RPMI8226 (cell line): ENCODE measurements at regions not wholly inside any gene's neighbourhood (a gene's known extent, or its start where the extent isn't known, plus 50 kb on each side); places are given as distances from the start of the nearest gene placed in this dataset.

Experiments
- DNase-seq: peaks from one replicate; pipeline ENCODE4 v3.0.0-alpha.2; 2015

DNA sequence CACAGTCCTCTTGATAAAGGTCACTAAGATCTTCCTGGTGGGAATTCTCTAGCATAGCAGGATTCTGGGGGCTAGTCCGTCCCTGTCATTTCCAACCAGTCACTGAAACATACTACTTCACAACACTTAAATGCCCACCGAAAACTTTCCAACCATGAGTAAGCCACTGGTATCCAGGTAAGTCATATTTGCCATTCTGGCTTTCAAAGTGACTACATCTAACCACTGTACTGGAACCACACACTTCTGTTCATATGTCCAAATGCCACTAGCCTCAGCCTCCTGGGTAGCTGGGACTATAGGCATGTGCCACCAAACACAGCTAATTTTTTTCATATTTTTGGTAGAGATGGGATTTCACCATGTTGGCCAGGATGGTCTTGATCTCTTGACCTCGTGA is 64.3 kb upstream of the VANGL1 start:
- no peak for DNase-seq

DNA sequence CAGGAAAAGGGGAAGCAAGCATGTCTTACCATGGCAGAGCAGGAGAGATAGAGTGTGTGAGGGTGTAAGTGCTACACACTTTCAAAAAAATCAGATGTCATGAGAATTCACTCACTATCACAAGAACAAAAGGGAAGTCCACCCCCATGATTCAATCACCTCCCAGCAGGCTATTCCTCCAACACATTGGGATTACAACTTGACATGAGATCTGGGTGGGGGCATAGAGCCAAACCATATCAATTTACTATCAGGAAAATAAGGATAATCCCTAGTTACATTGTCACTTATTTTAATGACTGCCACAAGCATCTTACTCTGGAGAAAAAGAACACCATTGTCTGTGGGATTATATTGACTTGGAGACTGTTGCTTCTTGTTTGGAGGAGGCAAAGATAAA is 66.1 kb upstream of the VANGL1 start:
- DNase-seq = no peak

DNA sequence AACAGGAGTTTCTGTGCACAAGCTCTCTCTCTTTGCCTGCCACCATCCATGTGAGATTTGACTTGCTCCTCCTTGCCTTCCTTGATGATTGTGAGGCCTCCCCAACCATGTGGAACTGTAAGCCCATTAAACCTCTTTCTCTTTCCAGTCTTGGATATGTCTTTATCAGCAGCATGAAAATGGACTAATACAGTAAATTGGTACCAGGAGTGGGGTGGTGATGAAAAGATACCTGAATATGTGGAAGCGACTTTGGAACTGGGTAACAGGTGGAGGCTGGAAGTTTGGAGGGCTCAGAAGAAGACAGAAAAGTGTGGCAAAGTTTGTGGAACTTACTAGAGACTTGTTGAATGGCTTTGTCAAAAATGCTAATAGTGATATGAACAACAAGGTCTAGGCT is 69.1 kb upstream of the VANGL1 start:
- no peak for DNase-seq

DNA sequence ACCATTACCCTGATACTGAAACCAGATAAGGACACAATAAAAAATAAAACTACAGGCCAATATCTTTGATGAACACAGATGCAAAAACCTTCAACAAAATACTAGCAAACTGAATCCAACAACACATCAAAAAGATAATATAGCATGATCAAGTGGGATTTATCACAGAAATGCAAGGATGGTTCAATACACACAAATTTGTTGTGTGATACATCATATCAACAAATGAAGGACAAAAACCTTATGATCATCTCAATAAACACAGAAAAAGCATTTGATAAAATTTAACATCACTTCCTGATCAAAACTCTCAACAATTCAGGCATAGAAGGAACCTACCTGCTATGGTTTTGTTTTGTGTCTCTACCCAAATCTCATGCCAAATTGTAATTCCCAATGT is 74.3 kb upstream of the VANGL1 start:
- DNase-seq = no peak

DNA sequence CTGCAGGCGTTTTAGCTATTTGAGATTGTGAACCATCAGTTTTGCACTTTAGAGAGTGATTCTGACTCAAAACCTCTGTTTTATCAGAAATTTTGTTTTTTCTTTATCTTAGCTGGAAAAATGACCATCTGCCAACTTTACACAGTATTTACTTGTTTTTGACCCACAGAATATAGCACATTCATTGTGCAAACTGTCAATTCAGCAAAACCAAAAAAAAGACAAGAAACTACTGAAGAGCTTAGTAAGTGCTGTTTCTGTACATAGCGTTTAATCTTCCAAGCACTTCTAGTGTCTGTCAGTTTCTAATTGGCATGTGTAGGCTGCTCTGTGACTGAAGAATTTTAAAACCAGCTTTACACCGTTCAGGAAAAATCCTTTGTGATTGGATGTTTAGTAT is 76.0 kb upstream of the VANGL1 start:
- no peak for DNase-seq

DNA sequence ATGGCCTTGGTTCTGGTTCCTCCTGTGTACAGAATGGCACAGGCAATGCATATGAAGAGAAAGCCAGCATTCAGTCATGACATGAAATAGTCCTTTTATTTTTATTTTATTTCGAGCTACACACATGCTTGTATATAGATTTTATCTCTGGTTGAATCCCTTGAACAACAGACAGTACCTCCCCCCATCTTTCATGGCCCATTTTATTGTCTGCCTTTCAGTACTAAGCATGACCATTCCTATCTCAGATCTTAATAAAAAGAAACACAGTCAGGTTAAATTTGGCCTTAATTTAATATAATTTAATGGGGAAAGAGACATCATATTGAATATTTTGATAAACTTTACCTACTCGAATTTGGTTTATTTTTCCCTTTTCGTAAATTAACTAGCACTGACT is 76.4 kb upstream of the VANGL1 start:
- DNase-seq = no peak

DNA sequence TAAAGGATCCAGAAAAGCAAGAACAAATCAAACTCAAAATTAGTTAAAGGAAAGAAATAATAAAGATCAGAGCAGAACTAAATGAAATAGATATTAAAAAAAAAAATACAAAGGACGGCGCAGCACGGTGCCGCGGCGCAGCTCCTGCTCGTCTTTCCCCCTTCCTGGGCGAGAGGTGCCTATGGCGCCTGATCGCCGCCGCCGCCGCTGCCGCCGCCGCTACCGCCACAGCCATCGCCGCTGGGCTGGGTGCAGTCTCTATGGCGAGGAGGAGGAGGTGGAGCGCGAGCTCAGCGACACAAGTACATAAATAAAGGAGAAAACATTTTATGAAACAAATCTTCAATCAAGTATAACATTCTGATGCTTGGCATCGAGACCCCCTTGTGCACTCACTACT is 77.6 kb upstream of the VANGL1 start:
- DNase-seq = no peak

DNA sequence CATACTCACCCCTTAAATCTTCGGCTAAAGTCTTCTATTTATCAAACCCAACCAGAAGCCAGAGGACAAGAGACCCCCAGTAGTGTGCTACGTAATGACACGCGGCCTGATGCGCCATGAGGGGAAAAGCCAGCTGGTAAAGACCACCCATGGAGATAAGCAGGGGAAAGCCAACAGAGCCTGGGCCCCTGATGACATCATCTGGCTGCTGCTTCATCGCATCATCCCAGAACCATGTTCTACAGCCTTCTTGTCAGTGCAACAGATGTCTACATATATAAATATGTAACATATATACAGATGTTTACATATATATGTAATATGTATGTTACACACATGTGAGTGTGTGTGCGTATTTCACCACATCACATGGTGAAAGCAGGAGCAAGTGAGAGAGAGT is 81.7 kb upstream of the VANGL1 start:
- DNase-seq = no peak

DNA sequence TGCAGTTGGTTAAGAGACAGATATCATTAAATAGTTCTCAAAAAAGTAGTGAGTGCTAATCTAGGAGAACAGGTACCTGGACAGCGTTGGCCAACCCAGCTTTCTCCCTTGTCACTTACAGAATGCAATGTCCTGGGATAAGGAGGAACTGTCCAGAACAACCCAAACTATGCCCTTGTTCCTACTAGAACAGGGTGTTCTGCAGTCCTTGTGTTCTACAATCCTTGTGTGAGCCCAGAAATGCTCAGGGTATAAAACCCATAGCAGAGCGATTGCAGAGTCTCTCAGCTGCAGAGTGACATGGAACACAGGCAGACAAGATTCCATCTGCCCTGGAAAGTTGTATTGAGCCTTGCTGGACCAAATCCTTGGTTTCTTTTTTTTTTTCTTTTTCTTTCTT is 83.5 kb upstream of the VANGL1 start:
- no peak for DNase-seq

DNA sequence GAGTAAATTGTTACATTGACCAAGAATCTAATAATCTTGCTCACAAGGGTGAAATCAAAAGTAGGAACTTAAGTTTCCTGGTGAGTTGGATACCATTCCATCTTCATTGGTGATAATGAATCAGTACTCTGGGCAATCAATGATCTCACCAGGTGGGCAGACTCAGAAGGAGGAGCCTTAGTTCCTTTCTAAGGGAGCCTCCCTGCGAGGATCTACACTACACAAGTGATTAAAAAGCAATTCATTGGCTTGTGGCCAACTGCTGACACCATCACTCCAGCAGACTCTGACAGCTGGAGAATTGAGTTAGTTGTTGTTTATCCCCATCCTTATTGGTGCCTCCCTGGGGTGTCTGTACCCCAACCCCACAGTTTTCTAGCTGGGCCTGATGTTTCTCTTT is 84.1 kb upstream of the VANGL1 start:
- DNase-seq = peak; percentile 4

DNA sequence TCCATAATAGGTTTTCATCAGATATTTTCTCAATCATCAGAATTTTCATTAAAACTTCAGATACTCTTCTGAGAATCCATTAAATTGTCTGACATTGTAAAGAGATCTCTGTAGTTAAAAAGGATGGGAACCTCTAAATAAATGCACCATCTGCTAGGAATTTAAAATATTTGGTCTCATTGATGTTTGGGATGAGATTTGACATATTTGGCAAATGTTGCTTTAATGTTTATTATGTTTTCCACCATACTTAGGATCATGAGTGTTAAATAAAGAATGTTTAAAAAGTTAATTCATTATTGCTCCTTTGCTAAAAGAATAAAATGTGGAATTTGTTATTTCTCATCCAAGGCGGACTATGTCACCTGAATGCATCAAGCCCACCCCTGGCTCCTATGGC is 85.5 kb upstream of the VANGL1 start:
- no peak for DNase-seq

DNA sequence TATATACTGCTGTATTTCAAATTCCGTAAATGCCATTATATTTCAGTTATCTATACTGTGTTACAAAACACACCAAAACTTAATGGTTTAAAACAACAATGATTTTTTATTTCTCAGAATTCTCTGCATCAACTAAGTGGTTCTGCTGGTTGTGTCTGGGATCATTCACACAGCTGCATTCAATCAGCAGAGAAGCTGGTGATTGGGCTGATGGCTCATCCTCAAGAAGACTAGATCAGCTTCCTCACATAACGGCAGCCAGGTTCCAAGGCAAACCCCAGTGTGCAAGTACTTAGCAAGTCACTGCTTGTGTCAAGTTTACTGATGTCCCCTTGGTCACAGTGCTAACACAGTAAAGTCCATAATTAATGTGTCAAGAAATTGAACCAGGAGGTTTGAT is 86.3 kb upstream of the VANGL1 start:
- DNase-seq = no peak

DNA sequence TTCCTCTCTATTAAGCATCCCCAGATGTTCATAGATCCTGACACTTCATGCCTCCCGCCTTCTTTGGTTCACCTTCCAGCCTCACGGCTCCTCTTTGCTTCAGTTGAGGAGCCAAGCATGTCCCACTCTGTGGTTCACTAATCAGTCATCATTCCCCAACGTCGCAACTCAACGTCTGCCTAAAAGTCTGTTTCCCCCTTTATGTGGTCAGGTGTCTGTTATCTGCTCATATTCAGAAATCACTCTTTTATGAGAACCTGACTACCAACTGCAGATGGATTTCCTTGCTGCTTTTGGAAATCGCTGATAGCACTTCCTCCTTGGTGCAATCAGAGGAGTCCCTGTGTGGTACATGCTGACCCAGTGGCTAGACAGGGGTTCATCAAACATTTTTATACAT is 94.1 kb upstream of the VANGL1 start:
- no peak for DNase-seq

DNA sequence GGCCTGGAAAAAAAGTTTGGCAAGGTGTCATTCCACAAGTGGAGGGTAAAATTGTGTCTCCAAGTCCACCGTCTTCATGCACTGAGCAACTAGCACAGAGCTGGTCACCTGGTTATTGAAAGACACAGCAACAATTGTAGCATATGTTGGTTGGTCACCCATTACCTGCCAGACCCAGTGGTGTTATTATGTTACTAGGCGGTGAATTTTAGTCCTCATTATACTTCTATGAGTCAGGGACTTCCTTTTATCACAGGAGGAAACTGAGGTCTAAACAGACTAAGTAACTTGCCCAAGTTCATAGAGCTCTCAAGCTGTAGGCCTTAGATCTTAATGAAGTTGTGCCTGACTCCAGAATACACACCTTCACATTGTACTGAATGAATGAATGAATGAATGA is 94.9 kb upstream of the VANGL1 start:
- DNase-seq = no peak

DNA sequence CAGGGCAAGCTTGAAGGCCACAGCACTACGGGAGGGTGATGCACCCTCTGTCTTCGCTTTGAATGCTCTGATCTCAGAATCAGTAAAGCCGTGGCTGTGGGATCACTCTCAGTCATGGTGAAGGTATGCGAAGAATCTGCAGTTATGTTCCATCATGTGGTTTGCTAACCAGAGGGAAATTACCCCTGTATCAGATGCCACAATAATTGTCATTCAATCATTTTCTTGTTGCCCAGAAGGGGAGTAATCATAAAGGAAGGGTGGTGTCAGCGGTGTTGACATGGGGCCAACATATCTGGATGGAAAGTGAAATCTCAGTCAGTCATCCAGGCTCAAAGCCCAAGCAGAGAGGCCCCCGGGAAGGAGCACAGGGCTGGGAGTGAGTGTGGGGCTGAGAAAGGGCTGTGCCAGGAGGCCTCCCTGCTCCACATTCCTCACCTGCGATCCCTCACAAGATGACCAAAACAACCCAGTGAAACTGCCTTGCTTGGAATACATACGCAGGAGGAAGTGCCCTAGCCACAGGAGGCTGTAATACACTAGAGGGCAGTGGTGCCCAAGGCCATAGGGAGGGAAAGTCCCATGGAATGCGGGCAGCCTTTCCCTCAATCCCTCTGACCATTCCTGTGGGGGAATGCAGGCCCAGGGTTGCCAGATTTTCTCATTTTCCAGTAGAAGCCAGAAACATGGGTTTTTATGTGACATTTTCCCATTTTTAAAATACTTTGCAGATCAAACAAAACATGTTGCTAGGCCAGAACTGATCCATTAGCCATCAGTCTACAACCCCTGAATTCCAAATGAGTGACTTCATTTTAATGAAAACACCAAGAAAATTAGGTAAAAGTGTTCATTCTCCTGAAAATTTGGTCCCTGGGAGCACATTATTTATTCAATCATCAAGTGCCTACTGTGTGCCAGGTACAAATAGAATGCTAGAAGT is 95.7 kb upstream of the VANGL1 start:
- DNase-seq = no peak

DNA sequence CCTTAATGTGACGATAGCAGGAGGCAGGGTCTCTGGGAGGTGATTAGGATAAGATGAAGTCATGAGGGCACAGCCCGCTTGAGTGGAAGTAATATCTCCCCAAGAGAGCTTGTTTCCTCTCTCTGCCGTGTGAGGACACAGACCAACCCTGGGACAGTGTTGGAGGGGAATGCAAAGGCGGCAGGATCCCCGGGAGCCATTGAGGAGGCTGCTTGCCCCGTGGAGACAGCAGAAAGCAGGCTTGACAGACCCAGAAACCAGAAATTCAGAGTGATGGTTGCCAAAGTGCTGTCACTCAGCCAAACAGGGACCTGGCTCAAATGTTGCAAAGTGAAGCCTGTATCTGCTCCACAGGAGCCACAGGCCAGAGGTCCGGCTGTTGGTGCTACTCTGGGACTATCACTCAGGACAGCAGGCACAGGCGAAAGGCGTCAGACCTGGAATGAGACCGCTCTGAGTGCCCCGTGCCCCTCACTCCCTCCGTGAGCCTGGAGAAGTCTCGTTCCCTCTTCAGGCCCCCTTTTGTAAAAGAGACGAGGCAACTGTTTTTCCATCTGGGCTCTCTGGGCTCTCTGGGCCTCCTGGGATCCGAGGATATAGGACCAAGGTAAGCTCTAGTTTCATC is 96.6 kb upstream of the VANGL1 start:
- no peak for DNase-seq

DNA sequence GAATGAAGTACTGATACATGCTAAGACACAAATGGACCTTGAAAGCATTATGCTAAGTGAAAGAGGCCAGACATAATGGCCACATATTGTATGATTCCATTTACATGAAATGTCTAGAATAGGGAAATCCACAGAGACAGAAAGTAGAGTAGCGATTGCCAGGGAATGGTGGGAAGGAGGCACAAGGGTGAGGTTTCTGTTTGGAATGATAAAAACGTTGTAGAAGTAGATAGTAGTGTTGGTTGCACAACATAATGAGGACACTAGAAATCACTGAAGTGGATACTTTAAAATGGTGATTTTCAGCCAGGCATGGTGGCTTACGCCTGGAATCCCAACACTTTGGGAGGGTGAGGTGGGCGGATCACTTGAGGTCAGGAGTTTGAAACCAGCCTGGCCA is 97.6 kb upstream of the VANGL1 start:
- no peak for DNase-seq

DNA sequence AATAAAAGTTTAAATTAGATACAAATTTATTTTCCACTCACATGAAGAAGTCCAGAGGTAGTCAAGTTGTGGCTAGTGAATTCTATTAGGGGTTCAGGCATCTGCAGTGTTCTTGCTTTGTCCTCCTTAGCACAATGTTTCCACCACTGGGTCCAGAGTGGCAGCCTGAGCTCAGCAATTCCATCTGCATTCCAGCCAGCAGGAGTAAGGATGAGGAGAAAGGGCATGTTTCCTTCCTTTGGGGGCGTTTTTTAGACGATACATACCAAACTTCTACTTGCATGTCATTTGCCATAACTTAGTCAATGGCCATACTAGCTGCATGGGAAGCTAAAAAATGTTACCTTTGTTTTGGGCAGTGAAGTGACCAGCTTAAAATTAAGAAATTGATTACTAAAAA is 98.5 kb upstream of the VANGL1 start:
- no peak for DNase-seq

DNA sequence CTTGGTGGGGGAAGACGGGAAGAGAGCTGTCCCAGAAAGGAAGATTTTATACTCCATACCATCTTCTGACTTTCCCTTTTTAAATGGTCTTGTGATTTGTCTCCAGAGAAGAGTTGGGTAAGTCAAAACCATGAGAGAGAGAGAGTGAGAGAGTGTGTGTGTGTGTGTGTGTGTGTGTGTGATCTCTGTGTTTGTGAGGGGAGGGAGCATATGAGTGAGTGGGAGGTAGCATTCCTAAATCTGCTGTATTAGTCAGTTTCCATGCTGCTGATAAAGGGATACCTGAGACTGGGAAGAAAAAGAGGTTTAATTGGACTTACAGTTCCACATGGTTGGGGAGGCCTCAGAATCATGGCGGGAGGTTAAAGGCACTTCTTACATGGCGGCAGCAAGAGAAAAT is 102.0 kb upstream of the VANGL1 start:
- DNase-seq = no peak

DNA sequence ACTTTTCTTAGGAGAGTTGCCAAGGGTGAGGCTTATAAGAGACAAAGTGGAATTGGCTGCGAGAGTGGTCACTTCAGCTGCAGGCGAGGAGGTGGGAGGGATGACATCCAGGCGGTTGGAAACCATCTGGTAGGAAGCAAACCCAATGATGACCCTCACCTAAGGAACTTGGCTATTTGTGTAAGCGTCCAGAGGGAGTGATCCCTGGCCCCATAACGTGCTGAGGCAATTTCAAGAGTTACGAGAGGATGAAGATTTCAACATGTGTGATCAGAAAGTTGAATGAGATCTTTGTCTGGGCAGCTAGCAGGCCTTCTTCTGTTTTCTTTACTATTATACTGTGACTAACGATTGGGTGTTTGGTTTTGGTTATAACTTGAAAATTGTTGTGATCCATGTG is 102.7 kb upstream of the VANGL1 start:
- DNase-seq = no peak

DNA sequence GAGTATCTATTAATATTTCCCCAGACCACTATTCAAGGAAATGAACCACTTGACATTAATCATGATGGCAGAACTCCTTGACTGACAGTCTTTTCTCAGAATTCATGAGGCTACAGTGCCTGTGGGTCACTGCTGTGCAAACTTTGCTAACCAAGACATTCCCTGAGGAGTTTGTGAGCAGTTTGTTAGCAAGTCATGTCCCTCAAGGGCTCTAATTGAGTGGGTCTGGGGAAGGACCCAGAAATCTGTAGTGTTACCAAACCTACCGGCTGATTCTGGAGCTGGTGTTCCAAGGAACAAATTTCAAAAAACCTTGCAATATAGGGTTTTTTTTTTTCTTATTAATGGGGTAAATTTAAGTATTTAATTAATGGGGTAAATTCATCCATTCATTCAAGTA is 103.2 kb upstream of the VANGL1 start:
- DNase-seq = no peak

DNA sequence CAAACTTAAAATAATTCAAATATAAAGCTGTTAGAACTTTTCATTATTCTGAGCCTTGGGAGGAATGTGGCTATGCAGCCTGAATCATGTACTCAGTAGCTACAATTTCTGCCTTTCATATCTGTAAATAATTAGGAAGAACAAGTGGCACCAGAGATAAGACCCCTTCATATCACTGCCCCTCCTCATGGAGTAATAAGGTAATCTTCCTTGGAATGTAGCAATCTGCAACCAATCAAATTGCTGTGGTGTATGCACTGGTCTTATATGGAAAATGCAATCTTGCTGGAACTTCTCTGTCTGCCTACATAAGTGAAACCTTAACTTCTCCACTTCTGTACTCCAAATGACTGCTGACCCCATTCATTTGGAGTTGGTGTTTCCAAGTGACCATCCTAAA is 104.4 kb upstream of the VANGL1 start:
- DNase-seq = no peak

DNA sequence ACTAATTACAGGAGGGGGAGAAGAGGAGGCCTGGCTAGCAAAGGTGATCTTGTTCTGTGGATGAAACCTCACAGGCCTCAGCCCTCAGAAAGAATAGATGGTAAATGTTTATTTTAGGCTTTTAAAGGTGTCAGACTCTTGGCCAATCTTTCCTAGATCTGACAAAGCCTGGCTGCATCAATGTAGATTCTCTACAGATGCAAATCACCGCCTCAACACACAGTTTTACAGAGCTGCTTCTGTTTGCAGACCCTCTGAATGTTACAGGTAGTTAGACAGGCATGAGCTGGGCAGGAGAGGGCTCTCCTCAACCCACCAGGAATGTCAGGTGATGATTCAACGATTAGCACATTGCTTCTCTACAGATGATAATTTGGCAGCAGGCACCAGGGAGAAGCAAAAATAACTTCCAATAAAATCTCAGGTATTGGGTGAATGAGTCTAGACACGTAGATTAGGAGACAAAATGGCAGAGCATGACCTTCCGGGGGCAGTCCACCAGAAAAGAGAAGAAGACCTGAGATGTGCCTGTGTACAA is 105.4 kb upstream of the VANGL1 start:
- no peak for DNase-seq

DNA sequence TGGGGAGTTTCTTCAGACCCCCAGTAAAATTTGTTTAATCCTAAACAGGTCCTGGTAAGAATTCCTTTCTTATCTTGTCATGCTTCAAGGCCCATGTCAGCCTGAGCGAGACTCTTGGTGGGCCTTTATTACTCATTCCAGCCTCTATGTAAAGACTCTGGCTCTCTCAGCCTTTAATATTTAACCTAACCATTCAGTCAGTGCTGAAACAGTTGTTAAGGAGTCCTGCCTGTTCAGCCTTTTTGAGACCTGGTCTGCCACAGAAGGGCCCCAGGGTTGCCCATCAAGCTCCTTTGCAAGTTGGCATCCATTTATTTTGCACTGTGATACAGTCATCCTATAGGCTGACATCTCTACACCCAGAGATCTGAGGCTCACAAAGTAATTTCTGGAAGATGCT is 107.7 kb upstream of the VANGL1 start:
- DNase-seq = no peak
